GM11168 (cell line): ENCODE measurements at regions not wholly inside any gene's neighbourhood (a gene's known extent, or its start where the extent isn't known, plus 50 kb on each side); places are given as distances from the start of the nearest gene placed in this dataset.

Experiments used
- in situ Hi-C: fragments of 300-500 bp; cut with MboI; formaldehyde crosslinking; loops from one replicate; pipeline ENCODE4 v1.12.0; 2022; ENCODE audit warnings: low sequenced_read_pairs; ENCODE audit not compliant: unreplicated experiment

GRCh38 chr7:18429547-18429946 is 66.0 kb upstream of the HDAC9 start:
- in situ Hi-C loops, result no loop called here

GRCh38 chr7:18430810-18431209 is 64.7 kb upstream of the HDAC9 start:
- in situ Hi-C loops, result no loop called here

DNA sequence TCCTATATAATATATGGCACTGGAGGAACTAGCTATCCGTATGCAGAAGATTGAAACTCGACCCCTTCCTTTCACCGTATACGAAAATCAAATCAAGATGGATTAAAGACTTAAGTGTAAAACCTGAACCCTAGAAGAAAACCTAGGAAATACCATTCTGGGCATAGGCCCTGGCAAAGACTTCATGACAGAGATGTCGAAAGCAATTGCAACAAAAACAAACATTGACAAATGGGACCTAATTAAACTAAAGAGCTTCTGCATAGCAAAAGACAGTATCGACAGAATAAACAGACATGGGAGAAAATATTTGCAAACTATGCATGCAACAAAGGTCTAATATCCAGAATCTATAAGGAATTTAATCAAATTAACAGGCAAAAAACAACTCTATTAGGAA is 61.4 kb upstream of the HDAC9 start:
- in situ Hi-C loops, result no loop called here

DNA sequence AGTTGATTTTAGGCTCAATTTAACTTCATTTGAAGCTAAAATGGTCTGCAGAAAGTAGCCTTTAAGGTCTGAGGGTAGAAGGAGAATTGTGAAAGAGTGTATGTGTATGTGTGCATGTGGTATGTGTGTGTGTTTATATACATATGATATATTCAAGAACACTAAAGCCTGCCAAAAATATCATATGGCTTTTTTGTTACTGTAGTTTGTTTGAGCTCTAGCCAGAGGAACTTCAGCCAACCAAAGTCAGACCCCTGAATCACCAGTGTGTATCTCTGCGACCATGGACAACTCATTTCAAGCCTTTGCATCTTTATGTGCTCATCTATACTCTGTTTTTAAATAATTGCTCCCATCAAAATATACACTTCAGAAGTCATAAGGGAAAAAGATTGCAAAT is 58.4 kb upstream of the HDAC9 start:
- in situ Hi-C loops, result no loop called here

- in situ Hi-C loops, result no loop called here
Observed at GRCh38 chr7:18440934-18441333, 54.6 kb upstream of the HDAC9 start.

DNA sequence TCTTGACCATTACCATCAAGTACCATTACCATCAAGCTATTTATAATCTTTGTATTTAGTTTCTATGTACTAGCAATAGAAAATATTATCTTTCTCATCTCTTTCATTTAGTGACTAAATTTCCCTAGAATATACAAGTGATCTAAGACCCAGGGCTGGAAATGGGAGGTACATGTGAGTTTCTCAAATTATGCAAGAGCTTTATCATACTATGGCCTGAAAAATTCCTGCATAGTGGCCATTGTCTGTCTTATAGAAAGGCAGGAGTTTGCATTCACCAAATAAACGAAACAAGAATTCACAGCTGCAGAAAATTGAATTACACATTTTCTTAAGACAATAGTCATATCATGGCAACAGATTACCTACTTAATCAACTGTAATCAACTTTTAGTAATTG is 50.7 kb upstream of the HDAC9 start:
- in situ Hi-C loops, result no loop called here

DNA sequence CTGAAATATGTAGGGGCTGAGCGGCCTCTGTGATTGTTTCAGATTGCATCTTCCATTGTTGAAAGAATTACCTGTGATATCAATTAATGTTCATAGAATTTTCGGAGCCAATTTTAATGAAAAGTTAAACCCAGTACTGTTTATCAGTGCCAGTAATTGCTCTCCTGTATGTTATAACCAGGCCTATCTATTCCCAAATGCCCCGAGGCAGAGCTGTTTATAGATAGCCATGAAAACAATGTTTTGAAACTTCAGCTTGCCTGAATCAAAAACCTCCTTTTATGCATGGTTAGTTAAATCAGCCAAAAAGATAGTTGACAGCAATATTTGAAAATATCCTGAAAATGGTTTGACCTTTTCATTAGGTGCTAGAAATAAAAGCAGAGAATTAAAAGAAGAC is 50.1 kb upstream of the HDAC9 start:
- in situ Hi-C loops, result no loop called here
